Kidney capillary endothelial cell (primary cell): ENCODE measurements at regions not wholly inside any gene's neighbourhood (a gene's known extent, or its start where the extent isn't known, plus 50 kb on each side); places are given as distances from the start of the nearest gene placed in this dataset.

Source experiments
- DNase-seq: peaks from one replicate; pipeline ENCODE4 v3.0.0-alpha.2; 2018; ENCODE audit warnings: low spot score

DNA sequence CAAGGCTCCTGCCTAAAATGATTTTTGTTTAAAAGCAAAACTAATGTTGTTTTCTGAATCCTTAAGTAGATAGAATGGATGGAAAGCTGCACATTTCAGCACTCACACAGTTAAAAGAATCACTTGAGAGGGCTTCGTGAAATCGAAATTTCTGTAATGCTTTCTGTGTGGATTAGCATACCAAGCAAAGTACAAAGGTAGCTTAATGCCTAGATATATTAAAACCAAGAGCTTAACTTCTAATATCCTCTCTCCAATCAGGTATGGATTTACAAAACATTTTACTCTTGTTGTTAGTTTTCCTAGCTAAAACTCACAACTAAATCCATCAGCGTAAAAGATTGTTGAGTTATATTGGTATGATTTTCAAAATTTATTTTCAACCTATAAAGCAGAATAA is 378.8 kb upstream of the PRMT6 start:
- no peak for DNase-seq

- DNase-seq: no peak
These were observed 378.0 kb upstream of the PRMT6 start for GRCh38 chr1:106678279-106679050.

- no peak for DNase-seq
These were observed 376.3 kb upstream of the PRMT6 start for GRCh38 chr1:106680216-106680615.

DNA sequence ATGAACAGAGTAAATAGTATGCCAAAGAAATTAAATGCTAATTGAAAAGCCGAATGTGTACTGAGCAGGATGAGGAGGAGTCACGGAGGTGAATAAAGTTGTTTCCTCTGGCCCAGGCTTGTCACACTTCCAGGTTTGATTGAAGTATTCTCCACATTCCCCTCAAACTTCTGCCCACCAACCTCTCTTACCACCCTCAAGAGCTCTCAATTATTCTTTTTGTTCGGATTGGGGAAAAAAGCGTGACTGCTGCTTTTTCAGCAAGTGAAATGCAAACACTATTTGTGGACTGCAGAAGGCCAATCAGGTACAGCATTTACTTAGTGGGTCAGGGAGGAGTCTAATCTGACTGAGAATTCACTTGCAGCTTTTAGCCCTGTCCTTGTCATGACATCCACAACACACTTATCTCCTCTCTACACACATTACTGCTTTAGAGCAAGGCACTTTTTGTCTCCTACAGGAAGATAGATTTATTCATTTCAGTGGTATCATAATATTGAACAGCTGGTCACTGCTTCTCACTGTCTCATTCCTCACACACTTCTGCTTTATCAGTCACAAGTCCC is 375.6 kb upstream of the PRMT6 start:
- no peak for DNase-seq

- DNase-seq: no peak
These were observed 374.4 kb upstream of the PRMT6 start for GRCh38 chr1:106681939-106682522.

DNA sequence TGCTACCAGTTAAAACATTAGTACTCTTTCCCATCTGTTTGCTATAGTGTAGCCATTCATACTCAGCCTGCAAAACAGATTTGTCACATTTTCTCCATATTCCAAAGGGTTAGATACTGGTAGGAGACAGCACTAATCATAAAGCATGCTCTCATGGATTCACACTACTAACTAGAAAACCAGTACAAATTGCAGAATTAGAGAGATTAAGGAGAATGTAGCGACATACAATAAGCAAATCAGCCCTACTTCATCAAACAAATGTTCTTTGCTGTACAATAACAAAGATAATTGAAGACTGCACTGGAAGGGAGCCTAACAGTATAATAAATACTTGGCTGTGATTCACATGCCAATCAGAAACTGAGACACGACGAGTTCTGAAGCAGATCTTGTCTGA is 368.0 kb upstream of the PRMT6 start:
- no peak for DNase-seq

DNA sequence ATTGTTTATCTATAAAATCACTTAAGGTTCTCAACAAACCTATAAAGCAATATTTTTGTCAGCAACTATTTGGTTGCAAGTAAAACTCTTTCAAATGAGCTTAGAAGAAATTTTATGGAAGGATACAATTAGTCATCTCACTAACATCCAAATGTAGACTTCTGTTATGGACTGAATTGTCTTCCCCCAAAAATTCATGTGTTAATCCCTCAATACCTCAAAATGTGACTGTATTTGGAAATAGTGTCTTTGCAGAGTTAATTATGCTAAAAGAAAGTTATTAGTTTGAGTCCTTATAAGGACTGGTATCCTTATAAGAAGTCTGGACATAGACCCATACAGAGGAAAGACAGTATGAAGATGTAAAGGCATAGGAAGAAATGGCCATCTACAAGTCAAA is 357.8 kb upstream of the PRMT6 start:
- DNase-seq: no peak

DNA sequence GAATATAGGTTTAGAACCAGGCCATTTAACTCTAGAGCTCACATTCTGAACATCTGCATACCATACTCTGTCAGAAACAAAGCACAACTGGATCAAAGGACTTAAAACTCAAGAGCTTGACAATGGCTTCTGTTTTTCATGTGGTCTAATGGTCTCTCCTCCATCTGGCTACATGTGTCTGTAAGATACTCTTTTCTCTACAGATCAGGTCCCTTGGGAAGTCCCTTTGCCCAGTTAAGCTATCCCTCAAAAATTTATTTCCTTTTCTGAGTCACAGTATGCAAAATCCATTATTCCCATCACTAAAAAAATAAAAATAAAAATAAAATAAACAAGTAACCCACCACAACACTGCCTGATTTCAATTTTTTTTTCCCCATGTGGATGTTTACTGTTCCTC is 357.0 kb upstream of the PRMT6 start:
- no peak for DNase-seq

DNA sequence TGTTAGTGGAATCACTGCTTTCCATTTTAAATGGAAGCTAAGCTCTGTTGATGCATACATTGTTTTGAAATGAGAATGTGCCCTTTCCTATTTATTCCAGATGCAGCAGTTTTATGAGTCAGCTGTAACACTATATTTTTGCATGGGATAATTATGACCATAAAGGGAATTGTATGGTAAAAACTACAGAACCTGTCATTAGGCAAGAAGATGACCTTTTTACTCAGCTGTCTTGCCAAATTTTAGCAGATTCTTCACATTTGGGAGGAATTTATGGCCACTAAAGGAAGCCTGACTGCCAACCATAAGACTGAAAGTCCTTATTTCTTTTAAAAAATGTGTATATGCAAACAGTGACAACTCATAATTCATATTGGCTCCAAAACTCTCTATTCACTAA is 356.3 kb upstream of the PRMT6 start:
- no peak for DNase-seq

GRCh38 chr1:106705971-106706370 is 350.5 kb upstream of the PRMT6 start:
- DNase-seq: no peak

DNA sequence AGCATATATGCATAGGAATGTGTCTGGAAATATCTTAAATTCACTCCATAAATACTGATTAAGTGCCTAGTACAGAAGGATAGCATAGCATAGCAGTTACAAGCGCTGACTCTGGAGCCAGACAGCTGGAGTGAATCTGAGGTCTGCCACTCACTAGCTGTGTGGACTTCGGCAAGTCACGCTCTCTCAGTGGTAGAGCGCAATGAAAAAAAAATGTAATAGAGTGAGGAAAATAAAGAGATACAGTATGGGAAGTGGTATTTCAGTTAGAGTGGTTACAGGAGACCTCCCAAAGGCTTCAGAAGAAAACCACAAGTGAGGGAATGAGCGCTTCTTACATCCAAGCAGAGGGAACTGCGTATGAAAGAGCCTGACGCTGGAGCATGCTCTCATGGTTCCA is 338.9 kb upstream of the PRMT6 start:
- DNase-seq: no peak

- DNase-seq: no peak
These were observed 334.7 kb upstream of the PRMT6 start for GRCh38 chr1:106721790-106722189.

DNA sequence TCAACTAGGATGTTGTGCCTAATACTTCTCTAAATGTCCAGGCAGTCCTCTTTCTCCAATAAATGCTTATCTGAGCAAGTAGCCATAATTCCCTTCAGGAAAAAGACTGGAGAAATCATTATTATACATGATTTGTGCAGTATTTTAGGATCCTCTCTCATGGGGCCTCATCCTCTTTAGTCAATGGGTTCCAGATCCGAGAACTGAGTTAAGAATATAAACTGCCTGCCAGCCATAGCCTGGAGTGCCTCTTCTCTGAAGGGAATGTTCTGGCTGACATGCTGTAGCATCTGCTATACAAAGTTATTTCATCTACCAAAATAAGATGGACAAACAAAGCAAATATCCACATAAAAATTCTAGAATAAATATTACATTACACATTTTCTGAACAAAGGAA is 334.0 kb upstream of the PRMT6 start:
- DNase-seq: no peak

GRCh38 chr1:106727171-106727570 is 329.3 kb upstream of the PRMT6 start:
- no peak for DNase-seq

GRCh38 chr1:106746448-106747085 is 309.9 kb upstream of the PRMT6 start:
- DNase-seq: no peak

DNA sequence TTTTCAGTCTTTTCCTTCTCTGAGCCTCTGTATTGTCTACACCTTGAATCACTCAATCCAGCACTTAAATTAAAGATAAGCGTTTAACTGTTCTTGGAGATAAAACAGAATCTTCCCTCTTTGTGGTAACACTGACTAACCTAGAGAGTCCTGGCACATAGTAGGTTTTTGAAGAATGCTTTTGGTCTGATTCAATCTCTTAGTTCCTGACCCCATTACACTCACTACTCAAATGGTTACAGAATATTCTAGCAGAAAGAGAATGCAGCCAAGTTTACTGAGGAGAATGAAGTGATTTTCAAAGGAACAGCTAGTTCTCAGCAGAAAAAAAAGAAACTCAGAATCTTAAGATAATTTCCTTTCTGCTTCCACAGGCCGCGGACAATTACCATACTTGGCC is 309.2 kb upstream of the PRMT6 start:
- no peak for DNase-seq

DNA sequence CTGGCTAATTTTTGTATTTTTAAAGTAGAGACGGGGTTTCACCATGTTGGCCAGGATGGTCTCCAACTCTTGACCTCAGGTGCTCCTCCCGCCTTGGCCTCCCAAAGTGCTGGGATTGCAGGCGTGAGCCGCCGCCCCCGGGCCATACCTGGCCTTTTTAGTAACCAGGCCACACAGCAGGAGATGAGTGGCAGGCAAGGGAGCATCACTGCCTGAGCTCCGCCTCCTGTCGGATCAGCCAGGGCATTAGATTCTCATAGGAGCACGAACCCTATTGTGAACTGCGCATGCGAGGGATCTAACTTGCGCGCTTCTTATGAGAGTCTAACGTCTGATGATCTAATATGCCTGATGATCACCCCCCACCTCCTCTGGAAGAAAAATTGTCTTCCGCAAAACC is 308.7 kb upstream of the PRMT6 start:
- DNase-seq: no peak

- no peak for DNase-seq
These were observed 307.9 kb upstream of the PRMT6 start for GRCh38 chr1:106748606-106749005.

- no peak for DNase-seq
These were observed 307.0 kb upstream of the PRMT6 start for GRCh38 chr1:106749491-106749890.

DNA sequence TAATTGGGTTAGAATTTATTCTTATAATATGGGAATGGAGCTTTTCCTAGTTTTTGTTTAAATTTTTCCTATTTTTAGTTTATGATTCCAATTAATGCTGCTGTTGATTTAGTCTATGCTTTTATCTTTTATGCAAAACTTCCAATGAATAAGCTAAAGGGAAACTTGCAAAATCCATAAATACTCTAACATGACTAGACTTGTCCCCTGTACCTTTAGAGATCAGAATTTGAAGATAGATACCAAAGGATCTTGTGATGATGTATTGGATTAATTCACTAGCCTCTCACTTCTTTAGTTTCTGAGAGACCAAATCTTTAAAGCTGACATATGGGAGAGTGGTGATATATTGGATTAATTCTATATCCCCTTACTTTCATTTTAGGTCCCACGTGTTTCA is 306.6 kb upstream of the PRMT6 start:
- DNase-seq: no peak

- no peak for DNase-seq
These were observed 305.5 kb upstream of the PRMT6 start for GRCh38 chr1:106751002-106751401.

GRCh38 chr1:106753066-106753465 is 303.4 kb upstream of the PRMT6 start:
- no peak for DNase-seq

- no peak for DNase-seq
These were observed 301.5 kb upstream of the PRMT6 start for GRCh38 chr1:106754957-106755356.
